Renal pelvis (tissue), 1 donor: ENCODE measurements at regions not wholly inside any gene's neighbourhood (a gene's known extent, or its start where the extent isn't known, plus 50 kb on each side); places are given as distances from the start of the nearest gene placed in this dataset.
"Not testable (repeated sequence)": the region's sequence is repeated elsewhere in the genome, so short reads cannot be mapped to it uniquely, and the experiment has no call there.

Source experiments
- DNase-seq: peaks from one replicate; pipeline ENCODE4 v3.0.0-alpha.2; 2013

GRCh38 chr10:53072144-53072543 lies 299.6 kb upstream of the MBL2 start:
- DNase-seq = no peak

DNA sequence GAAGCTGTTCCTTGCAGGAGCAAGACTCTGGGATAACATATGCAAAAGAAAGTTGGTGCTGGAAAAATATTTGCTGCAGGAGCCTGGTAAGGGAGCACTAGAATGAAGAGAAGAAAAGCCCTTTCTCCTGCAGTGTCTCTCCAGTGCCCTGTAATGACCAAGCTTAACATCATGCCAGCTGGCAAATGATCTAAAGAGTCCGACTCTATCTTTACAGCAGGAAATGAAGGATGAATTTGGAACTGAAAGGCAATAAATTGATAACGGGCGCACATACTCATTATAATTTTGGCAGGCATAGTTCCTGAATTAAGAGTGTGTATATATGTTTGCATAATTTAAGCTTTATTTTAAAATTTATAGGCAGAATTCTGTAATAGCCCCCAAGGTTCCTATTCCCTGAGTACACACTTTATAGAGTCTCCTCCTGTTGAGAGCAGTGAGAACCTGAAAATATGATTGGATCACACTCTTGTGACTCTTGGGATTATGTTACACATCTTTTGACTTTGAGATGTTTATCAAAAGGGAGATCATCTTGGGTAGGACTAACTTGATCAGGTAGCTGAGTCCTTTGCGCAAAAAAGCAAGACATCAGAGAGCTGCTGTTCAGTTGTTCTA lies 299.0 kb upstream of the MBL2 start:
- DNase-seq = no peak

DNA sequence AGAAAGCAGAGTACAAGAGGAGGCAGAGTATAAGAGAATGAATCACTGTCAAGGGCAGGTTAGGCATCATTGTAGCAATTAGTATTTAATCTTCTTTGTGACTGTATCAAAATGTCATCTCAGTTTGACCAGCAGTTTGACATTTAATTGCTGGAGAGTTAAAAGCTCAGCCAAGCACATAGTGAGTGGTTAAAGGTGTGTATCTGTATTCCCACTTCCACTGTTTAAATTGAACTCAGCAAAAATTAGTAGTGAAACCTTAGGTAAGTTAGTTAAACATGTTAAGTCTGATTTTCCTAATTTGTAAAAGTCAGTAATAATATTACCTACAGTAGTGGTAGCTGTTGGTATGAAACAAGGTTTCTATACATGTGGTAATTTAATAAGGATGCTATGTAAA lies 296.4 kb upstream of the MBL2 start:
- no peak for DNase-seq

- DNase-seq = peak; percentile 55
These were observed 292.0 kb upstream of the MBL2 start for GRCh38 chr10:53064614-53065013.

- DNase-seq = no peak
These were observed 291.2 kb upstream of the MBL2 start for GRCh38 chr10:53063805-53064204.

- no peak for DNase-seq
These were observed 280.1 kb upstream of the MBL2 start for GRCh38 chr10:53052521-53053164.

- DNase-seq = no peak
These were observed 272.7 kb upstream of the MBL2 start for GRCh38 chr10:53045315-53045714.

DNA sequence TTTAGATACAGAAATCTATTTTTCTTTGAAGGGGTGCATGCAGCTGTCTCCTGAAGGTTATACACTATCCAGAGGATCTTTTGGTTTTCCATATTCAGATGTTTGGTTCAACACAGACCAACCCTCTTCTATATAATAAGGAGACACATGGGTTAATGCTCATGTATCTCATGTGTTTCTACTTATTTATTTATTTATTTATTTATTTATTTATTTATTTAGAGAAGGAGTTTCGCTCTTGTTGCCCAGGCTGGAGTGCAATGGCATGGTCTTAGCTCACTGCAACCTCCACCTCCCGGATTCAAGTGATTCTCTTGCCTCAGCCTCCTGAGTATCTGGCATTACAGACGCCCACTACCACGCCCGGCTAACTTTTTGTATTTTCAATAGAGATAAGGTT lies 263.2 kb upstream of the MBL2 start:
- not testable (repeated sequence) for DNase-seq

- no peak for DNase-seq
These were observed 260.8 kb upstream of the MBL2 start for GRCh38 chr10:53033396-53033795.

- DNase-seq = peak; percentile 88
These were observed 257.6 kb upstream of the MBL2 start for GRCh38 chr10:53029872-53030849.

DNA sequence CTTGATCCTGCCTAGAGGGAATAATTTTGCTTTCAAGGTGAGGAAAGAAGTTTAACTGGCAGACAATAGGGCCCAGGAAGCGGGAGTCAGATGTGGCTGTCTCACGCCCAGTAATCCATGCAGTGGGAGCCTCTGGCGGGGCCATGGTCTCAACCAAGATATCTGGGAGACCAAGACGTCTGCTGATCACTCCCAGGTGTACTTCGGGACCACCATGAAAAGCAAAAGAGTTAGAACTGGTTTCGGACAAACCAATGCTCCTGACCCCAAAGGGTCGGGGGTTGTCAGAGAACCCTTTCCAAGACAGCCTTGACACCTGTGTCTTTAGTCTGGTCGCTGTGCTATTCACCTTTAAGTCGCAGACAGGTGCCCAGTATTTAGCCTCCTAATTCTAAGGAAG lies 256.9 kb upstream of the MBL2 start:
- no peak for DNase-seq

GRCh38 chr10:53025765-53026164 lies 253.2 kb upstream of the MBL2 start:
- not testable (repeated sequence) for DNase-seq

DNA sequence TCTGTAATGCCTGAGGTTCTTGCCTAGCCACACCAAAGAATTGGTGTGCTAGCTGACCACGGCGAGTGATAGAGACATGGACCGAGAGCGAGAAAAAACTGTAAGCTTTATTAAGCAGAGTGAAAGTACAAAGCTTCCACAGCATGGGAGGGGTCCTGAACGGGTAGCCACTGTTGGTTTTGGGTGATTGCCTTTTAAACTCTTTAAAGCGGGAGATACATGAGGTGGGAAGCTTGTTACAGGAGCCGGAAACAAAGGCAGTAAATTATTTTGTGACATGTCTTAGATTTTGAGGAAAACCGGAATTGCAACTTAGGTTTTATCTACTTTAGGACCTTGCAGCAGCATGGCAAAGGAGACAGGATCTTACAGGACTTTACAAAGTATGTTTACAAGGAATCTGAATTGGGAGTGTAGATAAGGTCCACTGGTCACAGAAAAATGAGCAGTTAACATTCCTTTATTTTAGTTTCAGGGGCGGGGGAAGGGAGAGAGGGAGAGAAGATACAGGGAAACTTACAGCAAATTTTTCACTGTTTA lies 252.7 kb upstream of the MBL2 start:
- peak; percentile 82 for DNase-seq

DNA sequence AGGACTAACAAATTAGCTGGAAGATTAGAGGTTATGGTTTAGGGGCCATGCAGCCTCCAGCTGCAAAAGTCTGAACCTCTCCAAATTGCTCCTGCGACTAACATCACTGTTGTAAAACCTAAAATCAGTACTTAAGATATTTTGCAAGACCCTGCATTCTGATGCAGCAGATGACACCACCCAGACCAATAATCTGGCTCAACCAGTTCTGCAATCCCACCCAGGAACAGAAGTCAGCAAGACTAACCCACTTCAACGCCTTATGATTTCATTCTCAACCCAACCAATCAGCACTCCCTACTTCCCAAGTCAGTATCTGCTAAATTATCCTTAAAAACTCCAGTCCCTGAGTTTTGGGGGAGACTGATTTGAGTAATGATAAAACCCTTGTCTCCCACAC lies 250.8 kb upstream of the MBL2 start:
- no peak for DNase-seq

- DNase-seq = no peak
These were observed 250.1 kb upstream of the MBL2 start for GRCh38 chr10:53022611-53023088.

DNA sequence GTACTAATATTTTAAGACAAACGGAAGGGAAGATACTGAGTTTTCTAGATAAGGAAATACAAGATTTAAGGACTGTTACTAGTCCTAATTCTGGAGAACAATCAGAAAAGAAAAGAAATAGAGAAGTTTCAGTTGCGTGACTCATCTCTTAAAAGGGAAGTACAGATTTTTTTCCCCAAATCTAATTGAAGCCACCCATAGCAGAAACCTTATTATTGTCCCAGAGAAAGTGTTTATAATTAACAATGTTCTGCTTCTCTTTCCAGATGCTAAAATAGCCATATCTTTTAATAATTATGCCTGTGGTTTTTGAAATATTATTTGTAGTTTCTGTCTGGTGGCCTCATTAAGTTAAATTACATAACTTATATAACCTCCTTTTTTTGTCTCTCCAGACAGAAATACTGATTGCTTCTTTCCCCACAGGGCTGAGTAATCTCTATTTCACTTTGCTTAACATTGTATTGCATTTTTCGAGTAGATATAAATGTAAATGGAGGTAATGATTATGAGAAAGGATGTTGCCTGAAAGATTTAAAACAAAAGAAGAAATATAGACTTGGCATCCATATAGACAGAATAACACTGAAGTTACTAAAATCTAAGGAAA lies 240.7 kb upstream of the MBL2 start:
- no peak for DNase-seq

GRCh38 chr10:53009961-53010907 lies 237.7 kb upstream of the MBL2 start:
- DNase-seq = no peak

DNA sequence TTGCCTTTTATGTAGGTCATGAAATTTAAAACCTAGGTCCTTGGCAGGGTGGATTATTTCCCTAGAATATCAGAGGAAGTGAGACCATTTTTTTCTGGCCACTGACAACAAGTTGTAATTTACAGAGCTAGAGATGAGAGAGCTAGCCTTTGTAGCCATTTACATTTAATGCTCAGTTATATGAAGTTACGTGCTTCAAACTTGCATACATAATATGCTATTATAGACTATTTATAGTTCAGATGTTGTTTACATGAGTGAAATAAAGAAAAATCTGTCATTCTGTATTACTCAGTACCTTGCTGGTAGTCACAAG lies 234.9 kb upstream of the MBL2 start:
- DNase-seq = no peak

- no peak for DNase-seq
These were observed 234.3 kb upstream of the MBL2 start for GRCh38 chr10:53006663-53007526.
